Kidney (tissue), 13 donors: ENCODE measurements at regions not wholly inside any gene's neighbourhood (a gene's known extent, or its start where the extent isn't known, plus 50 kb on each side); places are given as distances from the start of the nearest gene placed in this dataset.

ENCODE experiments used
- DNase-seq, 5 donors: peaks; one replicate each; pipeline ENCODE4 v3.0.0-alpha.2; 2013 to 2020
- FAIRE-seq: peaks from 2 replicates; lab custom pipeline; 2012; peaks lifted over from hg19 to GRCh38; lab: Jason Lieb, UNC
- H3K27ac ChIP-seq, 2 donors: one replicate each; pipeline ENCODE4 v1.7.0; 2013; ENCODE audit warnings: low read depth in 2 of 2, low read length in 2 of 2, inconsistent platforms in 1 of 2
- H3K27me3 ChIP-seq: one replicate; pipeline ENCODE4 v1.7.1; 2013; ENCODE audit warnings: low read length, inconsistent platforms; ENCODE audit not compliant: control insufficient read depth, insufficient read depth
- H3K36me3 ChIP-seq, 3 donors: one replicate each; pipeline versions ENCODE4 v1.7.0 to v1.7.1; 2013; ENCODE audit warnings: low read length in 3 of 3, control low read depth in 1 of 3, inconsistent platforms in 1 of 3; ENCODE audit not compliant: insufficient read depth in 3 of 3, control insufficient read depth in 2 of 3
- H3K4me1 ChIP-seq, 3 donors: one replicate each; pipeline versions ENCODE4 v1.7.0 to v1.7.1; 2013; ENCODE audit warnings: low read length in 3 of 3, inconsistent platforms in 1 of 3, low read depth in 1 of 3; ENCODE audit not compliant: control insufficient read depth in 2 of 3, insufficient read depth in 2 of 3
- H3K4me3 ChIP-seq, 3 donors: one replicate each; pipeline versions ENCODE4 v1.7.0 to v1.8.1; 2013; ENCODE audit warnings: low read length in 3 of 3, control low read depth in 1 of 3, inconsistent platforms in 1 of 3
- H3K9ac ChIP-seq, 3 donors: one replicate each; pipeline versions ENCODE4 v1.7.0 to v1.7.1; 2013; ENCODE audit warnings: low read length in 3 of 3, control low read depth in 1 of 3, inconsistent platforms in 1 of 3
- H3K9me3 ChIP-seq, 3 donors: one replicate each; pipeline versions ENCODE4 v1.7.0 to v1.7.1; 2013; ENCODE audit warnings: low read length in 3 of 3, control low read depth in 1 of 3, inconsistent platforms in 1 of 3; ENCODE audit not compliant: control insufficient read depth in 2 of 3, insufficient read depth in 1 of 3
- intact Hi-C: fragments of 100-400 bp; cut with DNase I; formaldehyde crosslinking; loops from one replicate; pipeline ENCODE4 v1.11.1; 2022
- TF ChIP-seq, protein P1 (sequence below): IDR thresholded peaks from 3 replicates; pipeline ENCODE4 v1.5.1; 2012; ENCODE audit warnings: mild to moderate bottlenecking, moderate library complexity, borderline replicate concordance; ENCODE audit not compliant: insufficient read depth; ENCODE audit errors: extremely low read depth
- donor health status: control.
- donor health status: control.
- donor health status: control.
- donor health status: control.
- donor health status: control.
- donor health status: DM: yes; HTN: yes; CAD: no.
- donor health status: Normal renal cell carcinoma (clear cell type).

DNA sequence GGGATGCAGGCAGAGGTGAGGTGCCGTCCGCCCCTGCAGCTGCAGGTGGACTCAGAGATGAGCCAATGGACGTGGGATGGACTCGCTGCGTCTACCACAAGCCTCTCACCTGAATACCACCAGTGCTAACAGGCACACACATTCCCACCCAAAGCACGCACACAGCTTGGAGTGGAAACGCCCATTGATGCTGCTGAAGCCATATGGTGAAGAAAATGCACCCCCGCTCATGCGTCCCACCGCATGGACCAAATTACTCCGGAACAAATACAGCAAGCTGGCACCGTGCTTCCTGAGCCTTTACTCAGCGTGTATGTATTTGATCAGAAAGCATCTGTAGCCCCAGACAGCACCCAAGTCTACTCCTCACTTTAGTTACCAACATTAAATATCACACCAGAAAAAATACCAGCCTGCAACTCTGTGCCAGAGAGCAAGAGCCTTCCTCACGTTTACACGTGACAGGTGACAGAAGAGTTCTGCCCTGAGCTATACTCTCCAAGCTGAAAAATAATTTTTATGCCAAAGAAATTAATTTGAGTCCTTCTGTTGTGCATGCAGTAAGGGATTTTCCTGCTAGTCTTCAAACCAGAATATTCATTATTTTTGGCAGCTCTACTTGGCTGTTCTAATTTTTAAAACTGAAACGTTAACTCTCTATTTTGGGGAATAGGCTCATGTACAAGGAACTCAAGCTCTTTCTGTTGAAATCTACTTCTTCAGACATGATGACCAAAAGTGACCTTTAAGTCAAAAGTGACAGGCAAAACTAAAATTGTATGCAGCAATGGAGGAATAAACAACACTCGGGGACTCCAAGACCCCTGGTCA lies 58.2 kb upstream of the SYNDIG1 start:
- peaks cover 0 to 5% (median 2%) of the 10 kb centered on the region in 3 donors for H3K4me1 ChIP-seq
- DNase-seq (no peak), FAIRE-seq (no peak)
- no peak overlapping the region for H3K4me3 ChIP-seq
- H3K27ac ChIP-seq = no peak overlapping the region
- no peak overlapping the region for H3K9ac ChIP-seq
- intact Hi-C loops = no loop called here
- no peaks in the 10 kb centered on the region for H3K36me3 ChIP-seq
- TF ChIP-seq, protein P1, sequence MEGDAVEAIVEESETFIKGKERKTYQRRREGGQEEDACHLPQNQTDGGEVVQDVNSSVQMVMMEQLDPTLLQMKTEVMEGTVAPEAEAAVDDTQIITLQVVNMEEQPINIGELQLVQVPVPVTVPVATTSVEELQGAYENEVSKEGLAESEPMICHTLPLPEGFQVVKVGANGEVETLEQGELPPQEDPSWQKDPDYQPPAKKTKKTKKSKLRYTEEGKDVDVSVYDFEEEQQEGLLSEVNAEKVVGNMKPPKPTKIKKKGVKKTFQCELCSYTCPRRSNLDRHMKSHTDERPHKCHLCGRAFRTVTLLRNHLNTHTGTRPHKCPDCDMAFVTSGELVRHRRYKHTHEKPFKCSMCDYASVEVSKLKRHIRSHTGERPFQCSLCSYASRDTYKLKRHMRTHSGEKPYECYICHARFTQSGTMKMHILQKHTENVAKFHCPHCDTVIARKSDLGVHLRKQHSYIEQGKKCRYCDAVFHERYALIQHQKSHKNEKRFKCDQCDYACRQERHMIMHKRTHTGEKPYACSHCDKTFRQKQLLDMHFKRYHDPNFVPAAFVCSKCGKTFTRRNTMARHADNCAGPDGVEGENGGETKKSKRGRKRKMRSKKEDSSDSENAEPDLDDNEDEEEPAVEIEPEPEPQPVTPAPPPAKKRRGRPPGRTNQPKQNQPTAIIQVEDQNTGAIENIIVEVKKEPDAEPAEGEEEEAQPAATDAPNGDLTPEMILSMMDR = no peak
- peaks cover 0 to 7% (median 0%) of the 10 kb centered on the region in 3 donors for H3K9me3 ChIP-seq
- no peaks in the 10 kb centered on the region for H3K27me3 ChIP-seq

DNA sequence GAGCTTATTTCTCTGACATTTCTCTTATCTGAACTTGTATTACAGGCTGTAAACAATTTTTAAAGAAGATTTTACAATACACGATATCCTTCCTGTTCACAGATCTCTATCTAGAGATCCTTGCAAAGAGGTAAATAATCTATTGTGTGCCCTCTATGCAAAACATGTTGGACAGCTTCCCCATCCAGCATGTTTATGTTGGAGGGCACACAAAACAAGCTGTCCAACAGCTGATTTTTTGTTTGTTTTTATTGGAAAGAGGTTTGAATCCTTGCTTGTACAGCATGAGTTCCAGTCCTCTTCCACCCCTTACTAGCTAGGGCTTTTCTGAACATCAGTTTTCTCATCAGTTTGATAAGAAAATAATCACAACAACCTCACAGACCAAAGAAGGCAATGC lies 62.3 kb upstream of the SYNDIG1 start:
- no peak for FAIRE-seq

DNA sequence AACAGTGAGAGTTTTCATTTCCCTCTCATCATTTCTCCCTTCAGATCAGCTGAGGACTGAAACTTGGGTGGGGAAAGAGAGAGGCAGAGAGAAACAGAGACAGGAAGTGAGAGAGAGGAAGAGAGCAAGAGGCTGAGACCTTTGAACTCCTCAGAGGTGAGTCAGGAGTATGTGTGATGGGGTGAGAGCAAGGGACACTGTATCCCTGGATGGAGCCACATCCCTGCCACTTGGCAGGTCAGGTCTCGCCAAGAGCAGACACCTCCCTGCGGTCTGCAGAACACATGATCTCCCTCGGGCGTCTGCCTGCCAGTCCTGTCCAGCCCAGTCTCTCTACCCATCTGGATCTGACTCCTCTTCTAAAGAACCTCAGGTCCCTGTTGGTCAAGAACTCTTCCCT lies 62.7 kb upstream of the SYNDIG1 start:
- Histone ChIP-seq H3K9me3 (no peaks in the 10 kb centered on the region), H3K27ac (no peak overlapping the region), H3K27me3 (no peaks in the 10 kb centered on the region), H3K4me1 (peaks cover 0 to 5% (median 2%) of the 10 kb centered on the region in 3 donors), H3K4me3 (no peak overlapping the region), H3K9ac (no peak overlapping the region), H3K36me3 (no peaks in the 10 kb centered on the region)
- DNase-seq (no peak), FAIRE-seq (no peak)
- TF ChIP-seq, protein P1 = no peak
- intact Hi-C loops = no loop called here

More for the DNA sequence above, 62.3 kb upstream of the SYNDIG1 start:
- no peaks in the 10 kb centered on the region for H3K36me3 ChIP-seq
- DNase-seq = no peak
- no peaks in the 10 kb centered on the region for H3K9me3 ChIP-seq
- H3K27ac ChIP-seq = no peak overlapping the region
- intact Hi-C loops = no loop called here
- no peak overlapping the region for H3K9ac ChIP-seq
- H3K27me3 ChIP-seq = no peaks in the 10 kb centered on the region
- H3K4me3 ChIP-seq = no peak overlapping the region
- TF ChIP-seq, protein P1 = no peak
- peaks cover 0 to 5% (median 2%) of the 10 kb centered on the region in 3 donors for H3K4me1 ChIP-seq
